UCSD-AML1 (cell line): ENCODE measurements at regions not wholly inside any gene's neighbourhood (a gene's known extent, or its start where the extent isn't known, plus 50 kb on each side); places are given as distances from the start of the nearest gene placed in this dataset.

Experiments
- DNase-seq: peaks from one replicate; lab custom pipeline; 2025; ENCODE audit not compliant: unreplicated experiment; lab: John Stamatoyannopoulos, UW

DNA sequence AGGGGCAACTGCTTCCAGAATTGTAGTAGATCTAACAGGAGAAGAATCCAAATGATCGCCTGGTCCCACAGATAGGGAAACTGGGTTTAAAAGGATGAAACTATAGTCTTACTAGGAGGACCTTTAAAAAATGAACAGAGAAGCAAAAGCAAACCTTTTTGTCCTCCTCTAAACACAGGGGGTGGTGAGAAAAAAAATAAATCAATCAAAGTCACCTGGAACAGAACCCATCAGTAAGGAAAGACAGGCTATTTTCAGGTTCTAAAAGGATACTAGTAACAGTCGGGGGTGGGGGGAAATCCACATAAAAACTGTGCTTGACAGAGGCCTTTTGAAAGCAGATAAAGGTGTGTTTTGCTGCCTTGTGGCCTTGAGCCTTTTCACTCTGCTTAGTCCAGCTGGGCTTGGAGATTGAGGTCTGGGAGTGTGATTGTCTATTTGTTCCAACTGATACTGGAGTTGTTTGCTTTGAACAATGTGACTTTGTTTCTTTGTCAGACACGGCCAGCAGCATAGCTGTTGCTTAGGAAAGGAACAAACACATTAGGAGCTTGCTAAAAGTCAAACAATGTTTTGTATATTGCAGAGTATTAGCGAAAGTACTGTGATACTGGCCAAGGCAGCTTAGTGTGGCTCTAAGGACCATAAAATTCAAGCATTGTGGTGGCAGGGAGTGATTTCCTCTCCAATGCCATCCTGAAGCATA is 141.1 kb upstream of the IRF2BP2 start:
- DNase-seq: no peak

- no peak for DNase-seq
Observed at GRCh38 chr1:234748713-234749112, 138.7 kb upstream of the IRF2BP2 start.

GRCh38 chr1:234748066-234748465 is 138.1 kb upstream of the IRF2BP2 start:
- no peak for DNase-seq

DNA sequence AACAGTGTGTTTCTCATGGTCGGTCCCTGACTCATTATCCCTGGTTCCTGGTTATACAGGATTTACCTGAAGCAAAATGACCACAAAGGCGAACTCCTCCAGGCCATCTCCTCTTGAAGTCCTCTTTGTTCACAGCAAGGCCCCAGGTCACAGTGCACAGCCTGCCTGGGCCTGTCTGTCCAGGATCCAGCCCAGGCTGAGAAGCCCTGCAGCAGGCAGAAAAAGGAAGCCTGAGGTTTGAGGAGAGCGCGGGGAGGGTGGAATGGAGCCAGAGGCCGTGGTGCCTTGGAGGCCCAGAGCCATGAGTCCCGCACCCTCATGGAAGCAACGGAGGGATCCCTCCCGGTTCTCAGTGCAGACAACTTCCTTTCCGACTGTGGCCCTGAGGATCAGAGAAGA is 136.8 kb upstream of the IRF2BP2 start:
- DNase-seq: no peak

DNA sequence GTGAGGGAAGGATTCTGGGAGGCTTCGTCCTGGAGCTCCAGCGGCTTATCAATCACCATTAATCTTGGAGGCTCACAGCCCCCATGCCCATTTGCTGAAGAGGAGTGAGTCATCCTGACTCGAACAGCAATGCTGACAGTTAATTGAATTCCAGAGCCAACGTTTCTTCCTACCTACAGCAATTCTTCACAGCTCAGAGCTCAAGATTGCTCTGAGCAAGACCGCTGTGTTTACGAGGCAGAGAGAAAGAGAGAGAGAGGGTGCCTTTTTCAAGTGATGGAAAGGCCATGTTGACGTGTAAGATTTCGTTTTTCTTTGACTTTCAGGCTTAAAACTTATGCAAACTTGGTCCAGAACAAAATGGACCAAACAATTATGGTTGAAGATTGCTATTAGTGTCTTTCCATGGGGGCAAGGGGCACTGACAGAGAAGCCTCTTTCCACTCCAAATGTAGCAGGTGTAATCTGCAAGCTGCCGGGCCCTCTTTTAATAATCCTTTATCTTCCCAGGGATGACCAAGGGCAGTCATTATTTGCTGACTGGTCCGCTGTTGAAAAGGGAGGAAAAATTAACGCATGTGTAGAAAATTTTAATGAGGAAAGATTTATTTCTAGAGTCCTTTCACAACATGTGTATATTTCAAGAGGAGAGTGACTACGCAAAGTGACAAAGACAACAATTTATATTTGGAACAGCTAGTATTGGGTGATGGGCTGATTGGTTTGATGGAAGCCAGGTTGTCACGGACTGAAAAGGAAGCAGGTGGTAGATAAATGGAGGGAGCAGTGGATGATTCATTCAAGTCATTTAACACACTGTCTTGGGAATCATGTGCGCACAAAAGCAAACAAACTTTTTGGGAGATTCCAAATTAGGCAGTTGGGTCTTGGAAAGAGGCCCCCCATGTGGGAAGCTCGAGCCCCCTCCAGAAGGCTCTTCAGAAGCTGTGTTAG is 136.1 kb upstream of the IRF2BP2 start:
- DNase-seq: no peak

DNA sequence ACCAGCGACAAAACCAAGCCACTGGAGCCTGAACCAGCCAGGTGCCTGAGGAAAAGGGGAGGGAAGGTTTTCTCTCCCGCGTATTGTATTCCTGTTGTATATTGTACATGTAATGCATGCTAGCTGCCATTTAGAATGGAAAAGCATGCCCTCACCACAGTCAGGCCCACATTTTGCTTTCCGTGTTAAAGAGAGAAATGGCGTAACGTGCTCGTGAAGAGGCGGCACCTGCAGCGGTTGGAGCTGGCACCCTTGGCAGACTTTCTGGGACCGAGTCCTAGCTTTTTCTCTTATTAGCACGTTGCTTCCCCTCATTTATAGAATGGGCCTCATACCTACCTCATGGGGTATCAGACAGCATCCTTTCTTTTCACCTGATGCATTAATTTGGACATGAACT is 135.3 kb upstream of the IRF2BP2 start:
- no peak for DNase-seq

- no peak for DNase-seq
Observed at GRCh38 chr1:234743791-234744611, 134.0 kb upstream of the IRF2BP2 start.

GRCh38 chr1:234742622-234743021 is 132.6 kb upstream of the IRF2BP2 start:
- no peak for DNase-seq

- DNase-seq: no peak
Observed at GRCh38 chr1:234737967-234738314, 128.0 kb upstream of the IRF2BP2 start.

DNA sequence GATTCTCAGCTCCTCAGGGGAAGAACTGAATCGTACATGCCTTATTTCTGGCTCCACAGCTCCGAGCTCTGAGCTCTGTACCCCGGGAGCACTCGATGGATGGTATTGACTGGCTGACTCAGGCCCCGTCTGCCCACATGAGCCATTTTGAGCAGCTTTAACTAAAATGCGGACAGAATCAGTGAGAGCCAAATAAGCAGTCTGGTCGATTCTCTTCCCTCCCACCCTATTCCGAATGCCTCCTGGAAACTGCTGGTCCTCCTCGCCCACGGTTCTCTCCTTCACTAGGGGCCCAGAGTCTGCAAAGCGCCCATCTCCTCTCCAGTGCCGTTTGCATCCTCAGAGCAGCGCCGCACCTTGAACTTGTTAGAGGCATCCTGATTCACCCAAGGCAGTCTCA is 125.9 kb upstream of the IRF2BP2 start:
- DNase-seq: no peak

DNA sequence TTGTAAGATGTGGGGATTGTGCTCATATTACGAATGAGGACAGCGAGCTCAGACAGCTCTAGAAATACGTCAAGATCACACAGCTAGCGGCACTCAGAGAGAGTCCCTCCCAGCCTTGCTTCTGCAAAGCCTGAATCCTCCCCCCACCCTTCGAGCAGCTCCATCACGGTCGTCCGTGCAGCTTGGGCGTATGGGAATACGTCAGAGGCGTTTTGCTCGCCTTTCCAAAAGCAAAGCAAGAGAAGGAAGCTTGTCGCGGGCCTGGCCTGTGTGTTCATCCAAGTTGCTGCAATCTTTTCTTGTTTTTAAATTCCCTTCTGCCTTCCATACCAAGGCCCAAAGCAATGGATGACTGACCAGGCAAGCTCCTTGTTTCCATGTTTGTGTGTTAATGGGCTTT is 125.5 kb upstream of the IRF2BP2 start:
- no peak for DNase-seq

- DNase-seq: no peak
Observed at GRCh38 chr1:234734869-234735268, 124.9 kb upstream of the IRF2BP2 start.

DNA sequence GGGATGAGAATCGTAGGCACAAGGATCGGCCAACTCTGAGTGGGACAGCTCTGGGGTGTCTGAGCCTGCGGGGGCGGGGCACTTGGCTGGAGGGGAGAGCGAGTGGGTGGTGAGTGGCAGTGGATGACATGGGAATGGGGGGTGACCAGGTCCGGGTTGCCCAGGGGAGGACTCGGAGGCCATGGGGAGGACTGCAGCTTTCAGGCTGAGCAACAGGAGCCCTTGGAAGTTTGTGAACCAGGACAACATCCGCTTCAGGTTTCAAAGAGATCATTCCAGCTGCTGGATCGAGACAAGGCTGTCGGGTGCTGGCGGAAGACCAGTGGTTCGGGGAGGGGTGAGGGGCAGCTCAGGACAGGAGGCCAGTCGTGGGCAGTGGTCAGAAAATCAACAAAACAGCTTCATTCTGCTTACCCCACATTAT is 124.4 kb upstream of the IRF2BP2 start:
- DNase-seq: no peak

DNA sequence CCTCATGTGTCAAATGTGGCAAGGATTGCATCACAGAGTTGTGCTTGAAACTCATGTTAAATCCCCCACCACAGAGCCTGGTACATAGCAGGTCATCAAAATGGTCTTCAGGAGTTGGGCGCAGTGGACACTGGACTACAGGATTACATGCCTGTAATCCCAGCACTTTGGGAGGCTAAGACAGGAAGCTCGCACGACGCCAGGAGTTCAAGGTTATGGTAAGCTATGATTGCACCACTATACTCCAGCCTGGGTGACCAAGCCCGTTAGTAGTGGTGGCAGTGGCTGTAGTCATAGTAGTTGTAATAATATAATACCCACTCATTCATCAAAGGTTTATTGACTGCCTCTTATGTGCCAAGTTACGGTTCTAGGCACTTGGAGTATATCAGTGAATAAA is 123.4 kb upstream of the IRF2BP2 start:
- no peak for DNase-seq

DNA sequence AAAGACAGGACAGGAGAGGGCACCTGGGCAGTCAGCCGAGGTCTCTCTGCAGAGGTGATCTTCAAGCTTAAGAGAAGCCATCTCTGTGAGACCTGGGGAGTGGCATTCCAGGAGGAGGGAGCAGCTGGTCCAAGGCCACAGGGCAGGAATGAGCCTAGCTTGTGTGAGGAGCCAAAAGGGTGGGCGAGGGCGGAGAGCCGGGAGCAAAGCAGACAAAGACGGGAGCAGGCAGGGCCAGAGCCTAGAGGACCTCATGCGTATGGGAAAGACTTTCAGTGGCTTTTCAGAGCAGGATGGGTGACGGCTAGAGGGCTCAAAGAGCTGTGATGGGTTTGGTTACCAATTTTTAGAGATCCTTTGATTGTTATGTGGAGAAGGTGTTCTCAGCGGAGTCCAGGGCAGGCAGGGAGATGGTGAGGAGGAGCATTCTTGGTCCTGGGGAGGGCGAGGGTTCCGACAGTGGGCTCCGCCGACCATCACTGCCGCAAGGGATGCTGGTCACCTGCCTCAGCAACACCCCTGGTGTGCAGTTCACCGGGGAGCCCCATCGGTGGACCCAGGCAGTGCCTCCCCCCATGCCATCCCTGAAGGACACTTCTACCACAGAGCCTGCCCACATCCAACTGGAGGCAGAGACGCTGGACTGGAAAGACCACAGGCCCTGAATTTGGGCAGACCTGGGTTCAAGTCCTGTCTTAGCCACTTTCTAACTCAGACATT is 122.9 kb upstream of the IRF2BP2 start:
- DNase-seq: no peak

- DNase-seq: no peak
Observed at GRCh38 chr1:234732260-234732659, 122.3 kb upstream of the IRF2BP2 start.

DNA sequence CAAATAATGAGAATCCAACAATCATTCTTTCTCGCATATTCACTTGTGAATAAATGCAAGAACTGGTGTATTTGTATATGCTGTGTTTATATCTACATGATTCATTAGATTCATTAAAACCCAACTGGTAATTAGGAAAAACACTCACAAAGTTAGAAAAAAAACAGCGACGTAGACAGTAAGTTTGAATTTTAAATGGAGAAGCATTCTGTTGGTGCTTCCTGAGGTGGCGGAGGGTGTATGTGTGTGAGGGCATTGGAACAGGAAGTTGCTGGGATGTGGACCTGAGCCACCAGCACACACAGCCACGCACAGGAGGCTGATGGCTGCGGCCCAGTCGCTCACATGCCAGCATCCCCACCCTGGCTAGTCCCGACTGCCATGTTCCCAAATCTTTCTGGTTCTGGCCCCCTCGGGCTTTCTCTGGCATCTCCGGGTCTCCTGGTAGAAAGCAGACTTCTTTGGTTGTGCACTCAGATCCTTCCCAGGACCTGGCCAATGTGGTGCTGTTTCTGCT is 121.6 kb upstream of the IRF2BP2 start:
- DNase-seq: peak; percentile 45

DNA sequence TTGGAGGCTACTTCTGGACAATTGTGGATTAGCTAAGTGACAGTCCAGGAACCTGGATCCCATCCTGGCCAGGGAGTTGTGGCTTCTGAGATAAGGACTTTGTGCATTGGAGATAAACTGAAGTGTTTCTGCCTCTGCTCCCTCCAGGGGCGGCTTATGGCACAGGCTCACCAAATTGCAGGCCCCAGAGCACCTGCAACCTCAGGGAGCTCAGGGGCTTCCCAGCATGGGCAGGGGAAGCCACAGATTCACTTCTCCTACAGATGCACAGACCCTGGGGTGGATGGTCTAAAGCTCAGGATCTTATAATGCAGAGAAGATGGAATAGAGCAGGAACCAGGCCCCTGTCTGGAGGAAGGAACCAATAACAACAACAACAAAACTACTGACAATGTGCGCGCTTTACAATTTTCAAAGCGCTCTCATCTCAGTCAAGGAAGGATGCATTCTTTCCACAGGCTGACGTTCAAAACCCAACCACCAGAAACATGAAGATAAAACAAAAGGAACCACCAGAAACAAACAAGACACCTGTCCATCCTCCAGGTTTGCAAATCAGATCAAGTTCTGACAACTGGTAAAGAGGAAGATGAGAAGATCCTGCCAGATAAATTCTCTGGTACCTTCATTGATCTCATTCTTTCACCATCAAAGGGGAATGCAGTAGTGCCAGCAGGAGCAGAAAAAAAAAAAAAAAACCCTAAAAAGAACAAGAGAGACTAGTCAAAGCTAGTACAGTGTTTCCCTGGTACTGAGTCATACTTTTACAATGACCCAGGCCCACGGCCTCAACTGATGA is 121.0 kb upstream of the IRF2BP2 start:
- DNase-seq: no peak

- DNase-seq: no peak
Observed at GRCh38 chr1:234730475-234730769, 120.4 kb upstream of the IRF2BP2 start.
